Mesendoderm (in vitro differentiated cells): ENCODE measurements at regions not wholly inside any gene's neighbourhood (a gene's known extent, or its start where the extent isn't known, plus 50 kb on each side); places are given as distances from the start of the nearest gene placed in this dataset.

ENCODE experiments used
- DNase-seq: peaks from one replicate; pipeline ENCODE4 v3.0.0; 2013
- H2AK5ac ChIP-seq: 2 replicates; pipeline ENCODE4 v1.6.1; 2013; ENCODE audit warnings: low read length, inconsistent platforms
- H2BK120ac ChIP-seq: 2 replicates; pipeline ENCODE4 v1.6.1; 2013; ENCODE audit warnings: low read depth, mild to moderate bottlenecking, low read length, moderate library complexity, mixed read lengths
- H2BK15ac ChIP-seq: replicated peaks from 2 replicates; pipeline ENCODE4 v1.6.1; 2013; ENCODE audit warnings: low read depth, mild to moderate bottlenecking, moderate library complexity
- H2BK5ac ChIP-seq: 2 replicates; pipeline ENCODE4 v1.6.1; 2013; ENCODE audit warnings: low read length, inconsistent platforms
- H3K18ac ChIP-seq: 2 replicates; pipeline ENCODE4 v1.6.1; 2013; ENCODE audit warnings: mild to moderate bottlenecking, low read length, mixed read lengths
- H3K23ac ChIP-seq: one replicate; pipeline ENCODE4 v1.6.1; 2013; ENCODE audit warnings: low read length
- H3K27ac ChIP-seq: 2 replicates; pipeline ENCODE4 v1.5.1; 2013; ENCODE audit warnings: low read depth, mild to moderate bottlenecking, inconsistent platforms, low read length, moderate library complexity
- H3K27me3 ChIP-seq: 2 replicates; pipeline ENCODE4 v1.6.1; 2013; ENCODE audit warnings: low read length, control low read depth, mild to moderate bottlenecking, inconsistent platforms; ENCODE audit not compliant: insufficient read depth, poor library complexity
- H3K36me3 ChIP-seq: 2 replicates; pipeline ENCODE4 v1.6.1; 2013; ENCODE audit warnings: low read length, inconsistent platforms; ENCODE audit not compliant: control insufficient read depth, insufficient read depth
- H3K4ac ChIP-seq: one replicate; pipeline ENCODE4 v1.6.1; 2013; ENCODE audit warnings: low read depth, mild to moderate bottlenecking, low read length, moderate library complexity
- H3K4me1 ChIP-seq: 2 replicates; pipeline ENCODE4 v1.6.1; 2013; ENCODE audit warnings: low read depth, low read length, inconsistent platforms; ENCODE audit not compliant: control insufficient read depth
- H3K4me2 ChIP-seq: 2 replicates; pipeline ENCODE4 v1.6.1; 2013; ENCODE audit warnings: low read length
- H3K4me3 ChIP-seq: 2 replicates; pipeline ENCODE4 v1.5.1; 2013; ENCODE audit warnings: mild to moderate bottlenecking, low read length
- H3K56ac ChIP-seq: one replicate; pipeline ENCODE4 v1.6.1; 2013; ENCODE audit warnings: low read length
- H3K79me1 ChIP-seq: 2 replicates; pipeline ENCODE4 v1.6.1; 2013; ENCODE audit warnings: low read length, inconsistent platforms
- H3K79me2 ChIP-seq: 2 replicates; pipeline ENCODE4 v1.6.1; 2013; ENCODE audit warnings: mild to moderate bottlenecking, low read length; ENCODE audit not compliant: control insufficient read depth, insufficient read depth
- H3K9ac ChIP-seq: 2 replicates; pipeline ENCODE4 v1.6.1; 2013; ENCODE audit warnings: low read length, inconsistent platforms
- H4K5ac ChIP-seq: one replicate; pipeline ENCODE4 v1.6.1; 2013; ENCODE audit warnings: low read length
- H4K8ac ChIP-seq: one replicate; pipeline ENCODE4 v1.6.1; 2013; ENCODE audit warnings: low read depth, mild to moderate bottlenecking, control low read depth, low read length, moderate library complexity
- WGBS: extraction: QIAGEN DNeasy Blood & Tissue Kit; methylation state at CpG from one replicate; pipeline ENCODE4 v1.1.7; 2013; ENCODE audit warnings: low lambda C conversion rate, missing lambda C conversion rate; ENCODE audit not compliant: insufficient coverage; ENCODE audit errors: extremely low coverage; 5-methylcytosine and 5-hydroxymethylcytosine counted together

DNA sequence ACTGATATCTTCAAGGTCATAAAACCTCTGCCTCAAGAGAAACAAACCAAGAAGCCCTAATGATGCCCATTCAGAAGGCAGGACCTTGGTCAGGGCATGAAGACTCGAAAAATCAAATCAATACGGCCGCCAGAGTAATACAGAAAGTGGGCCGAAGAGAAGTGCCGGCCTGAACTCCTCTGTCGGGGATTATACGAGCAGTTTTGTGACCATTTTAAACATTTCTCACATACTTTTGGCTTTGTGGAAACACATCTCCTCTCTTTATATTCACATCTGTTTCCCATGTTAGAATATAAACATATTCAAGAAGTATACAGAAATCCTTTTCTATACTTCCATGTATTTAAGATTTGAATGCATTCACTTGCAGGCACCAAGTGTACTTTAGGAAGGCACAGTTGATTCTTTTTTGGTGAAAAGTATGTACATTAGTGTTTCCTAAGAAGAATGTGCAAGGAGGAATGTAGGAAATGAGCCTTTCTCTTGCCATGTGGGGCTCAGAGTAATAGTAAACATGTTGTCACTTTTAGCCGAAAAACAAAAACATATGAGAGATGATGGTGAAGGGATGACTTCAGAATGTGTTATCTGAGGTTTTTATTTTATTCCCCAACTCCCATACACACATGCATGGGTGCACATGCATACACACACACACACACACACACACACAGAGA, 707.9 kb upstream of the ID2 start:
- H3K36me3 ChIP-seq = no peaks in the 10 kb centered on the region
- H2BK120ac ChIP-seq = no peak overlapping the region
- no peak overlapping the region for H3K27ac ChIP-seq
- H2AK5ac ChIP-seq = no peak overlapping the region
- no peak overlapping the region for H3K56ac ChIP-seq
- H3K79me2 ChIP-seq = no peaks in the 10 kb centered on the region
- no peaks in the 10 kb centered on the region for H3K4me1 ChIP-seq
- no peak overlapping the region for H3K18ac ChIP-seq
- H3K4me3 ChIP-seq = no peak overlapping the region
- no peak overlapping the region for H4K5ac ChIP-seq
- no peak overlapping the region for H3K4ac ChIP-seq
- H4K8ac ChIP-seq = no peak overlapping the region
- WGBS = no CpG with 5 or more reads among the region's 8 CpGs
- H3K27me3 ChIP-seq = no peaks in the 10 kb centered on the region
- no peak overlapping the region for H2BK15ac ChIP-seq
- H3K23ac ChIP-seq = no peak overlapping the region
- DNase-seq = no peak
- H3K4me2 ChIP-seq = no peak overlapping the region
- H2BK5ac ChIP-seq = no peak overlapping the region
- H3K79me1 ChIP-seq = no peaks in the 10 kb centered on the region
- no peak overlapping the region for H3K9ac ChIP-seq

DNA sequence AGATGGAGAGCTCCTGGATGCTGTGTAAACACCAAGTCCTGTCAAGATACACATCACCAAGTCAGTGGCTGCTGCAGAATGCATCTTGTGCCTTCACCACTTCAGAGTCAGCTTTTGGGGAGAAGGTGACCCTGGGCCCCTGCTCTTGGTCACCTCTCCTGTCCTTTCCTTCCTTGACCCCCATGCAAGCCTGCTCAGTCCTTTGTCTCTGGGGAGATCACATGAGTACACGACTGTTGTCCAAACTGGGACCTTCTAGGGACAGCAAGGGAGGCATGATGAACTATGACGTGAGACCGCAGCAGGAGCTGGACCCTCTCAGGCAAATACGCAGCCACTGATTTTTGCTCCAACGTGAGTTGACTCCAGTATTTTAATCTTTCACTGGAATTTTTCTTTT, 706.9 kb upstream of the ID2 start:
- H4K5ac ChIP-seq = no peak overlapping the region
- no CpG with 5 or more reads among the region's 5 CpGs for WGBS
- no peak for DNase-seq
- H3K79me1 ChIP-seq = no peaks in the 10 kb centered on the region
- H2BK5ac ChIP-seq = no peak overlapping the region
- H3K27me3 ChIP-seq = no peaks in the 10 kb centered on the region
- H2AK5ac ChIP-seq = no peak overlapping the region
- H2BK120ac ChIP-seq = no peak overlapping the region
- no peak overlapping the region for H2BK15ac ChIP-seq
- H3K27ac ChIP-seq = no peak overlapping the region
- no peak overlapping the region for H3K4me2 ChIP-seq
- H3K9ac ChIP-seq = no peak overlapping the region
- no peaks in the 10 kb centered on the region for H3K36me3 ChIP-seq
- no peak overlapping the region for H3K56ac ChIP-seq
- no peak overlapping the region for H3K18ac ChIP-seq
- no peak overlapping the region for H3K4ac ChIP-seq
- no peak overlapping the region for H3K23ac ChIP-seq
- H3K79me2 ChIP-seq = no peaks in the 10 kb centered on the region
- no peaks in the 10 kb centered on the region for H3K4me1 ChIP-seq
- H3K4me3 ChIP-seq = no peak overlapping the region
- no peak overlapping the region for H4K8ac ChIP-seq

DNA sequence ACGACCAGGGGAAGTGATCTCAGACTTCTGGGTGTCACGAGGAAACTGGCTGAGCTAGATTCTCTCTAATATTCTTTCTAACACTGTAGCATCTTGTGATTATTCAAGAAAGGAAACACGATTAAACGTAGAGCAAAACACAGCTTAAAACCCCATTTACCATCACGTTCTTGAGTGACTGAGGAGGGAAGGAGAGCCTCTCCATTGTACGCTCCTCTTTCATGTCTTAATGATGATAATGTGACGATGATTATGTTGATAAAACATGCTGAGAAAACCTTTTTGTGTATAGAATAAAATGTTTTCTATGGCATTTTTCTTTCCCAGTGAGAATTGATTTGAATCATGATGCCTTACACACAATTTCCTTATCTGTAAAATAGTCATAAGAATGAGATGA, 705.6 kb upstream of the ID2 start:
- H4K8ac ChIP-seq = no peak overlapping the region

DNA sequence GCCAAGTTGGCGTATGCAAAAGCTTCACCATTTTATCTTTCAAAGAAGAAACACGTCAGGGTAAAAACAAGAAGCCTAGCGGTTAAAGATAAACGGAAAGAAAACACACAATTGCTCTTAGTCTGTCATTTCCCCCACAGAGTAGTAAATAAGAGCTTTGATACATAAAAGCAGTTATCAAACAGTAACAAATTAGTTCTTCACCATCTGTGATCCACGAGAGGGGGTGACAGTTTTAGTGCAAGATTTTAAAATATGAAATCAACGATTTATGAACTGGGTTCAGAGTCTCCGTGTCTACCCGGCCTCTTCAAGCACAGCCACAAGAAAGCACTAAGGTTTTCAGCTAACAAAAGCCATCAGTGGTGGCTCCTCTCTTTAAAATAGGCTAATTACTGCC, 703.9 kb upstream of the ID2 start:
- no peak overlapping the region for H3K56ac ChIP-seq
- H3K18ac ChIP-seq = no peak overlapping the region
- no peak overlapping the region for H3K27ac ChIP-seq
- H3K4me2 ChIP-seq = no peak overlapping the region
- H3K23ac ChIP-seq = no peak overlapping the region
- DNase-seq = no peak
- no peaks in the 10 kb centered on the region for H3K27me3 ChIP-seq
- H3K9ac ChIP-seq = no peak overlapping the region
- no peak overlapping the region for H2BK15ac ChIP-seq
- H4K5ac ChIP-seq = no peak overlapping the region
- no peak overlapping the region for H2BK120ac ChIP-seq
- H3K4ac ChIP-seq = no peak overlapping the region
- H3K4me1 ChIP-seq = no peaks in the 10 kb centered on the region
- no peak overlapping the region for H2BK5ac ChIP-seq
- no peak overlapping the region for H4K8ac ChIP-seq
- WGBS = no CpG with 5 or more reads among the region's 8 CpGs
- H2AK5ac ChIP-seq = no peak overlapping the region
- H3K79me2 ChIP-seq = no peaks in the 10 kb centered on the region
- no peaks in the 10 kb centered on the region for H3K36me3 ChIP-seq
- H3K4me3 ChIP-seq = no peak overlapping the region
- no peaks in the 10 kb centered on the region for H3K79me1 ChIP-seq

More for the DNA sequence above, 705.6 kb upstream of the ID2 start:
- Histone ChIP-seq H2AK5ac (no peak overlapping the region), H3K79me1 (no peaks in the 10 kb centered on the region), H3K4ac (no peak overlapping the region), H3K4me3 (no peak overlapping the region), H4K5ac (no peak overlapping the region), H3K4me1 (no peaks in the 10 kb centered on the region), H3K23ac (no peak overlapping the region), H2BK5ac (no peak overlapping the region), H3K18ac (no peak overlapping the region), H3K27me3 (no peaks in the 10 kb centered on the region), H2BK15ac (no peak overlapping the region), H3K36me3 (no peaks in the 10 kb centered on the region), H2BK120ac (no peak overlapping the region), H3K79me2 (no peaks in the 10 kb centered on the region), H3K27ac (no peak overlapping the region), H3K9ac (no peak overlapping the region), H3K56ac (no peak overlapping the region), H3K4me2 (no peak overlapping the region)
- WGBS = no CpG with 5 or more reads among the region's 7 CpGs
- no peak for DNase-seq

DNA sequence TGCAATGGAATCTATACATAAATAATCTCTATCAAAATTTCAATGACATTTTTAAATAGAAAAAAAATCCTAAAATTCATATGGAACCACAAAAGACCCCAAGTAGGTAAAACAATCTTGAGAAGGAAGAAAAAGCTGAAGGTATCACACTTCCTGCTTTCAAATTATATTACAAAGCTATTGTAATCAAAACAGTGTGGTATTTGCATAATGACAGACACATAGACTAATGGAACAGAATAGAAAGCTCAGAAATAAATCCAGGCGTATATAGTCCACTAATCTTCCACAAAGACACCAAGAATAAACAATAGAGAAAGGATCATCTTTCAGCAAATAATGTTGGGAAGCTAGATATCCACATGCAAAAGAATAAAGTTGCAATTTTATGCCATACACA, 699.8 kb upstream of the ID2 start:
- Histone ChIP-seq H2BK15ac (no peak overlapping the region), H3K36me3 (no peaks in the 10 kb centered on the region), H3K27me3 (no peaks in the 10 kb centered on the region), H3K4me2 (no peak overlapping the region), H3K23ac (no peak overlapping the region), H3K79me1 (no peaks in the 10 kb centered on the region), H2AK5ac (no peak overlapping the region), H3K27ac (no peak overlapping the region), H3K9ac (no peak overlapping the region), H3K4me3 (no peak overlapping the region), H3K4me1 (no peaks in the 10 kb centered on the region), H3K56ac (no peak overlapping the region), H4K8ac (no peak overlapping the region), H3K4ac (no peak overlapping the region), H3K79me2 (no peaks in the 10 kb centered on the region), H4K5ac (no peak overlapping the region), H3K18ac (no peak overlapping the region), H2BK120ac (no peak overlapping the region), H2BK5ac (no peak overlapping the region)
- WGBS = no CpG with 5 or more reads among the region's 1 CpG
- DNase-seq = no peak

DNA sequence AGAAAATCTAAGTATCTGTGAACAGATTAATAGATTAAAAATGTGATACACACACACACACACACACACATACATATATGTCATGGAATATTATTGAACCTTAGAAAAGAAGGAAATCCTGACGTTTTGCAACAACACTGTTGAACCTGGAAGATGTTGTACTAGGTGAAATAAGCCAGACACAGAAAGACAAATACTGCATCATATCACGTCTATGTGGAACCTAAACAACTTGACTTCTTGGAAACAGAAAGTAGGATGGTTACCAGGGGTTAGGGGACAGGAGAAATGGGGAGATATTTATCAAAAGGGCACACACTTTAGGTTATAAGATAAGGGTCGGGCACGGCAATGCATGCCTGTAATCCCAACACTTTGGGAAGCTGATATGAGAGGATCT, 698.4 kb upstream of the ID2 start:
- WGBS = no CpG with 5 or more reads among the region's 4 CpGs
- H3K27ac ChIP-seq = no peak overlapping the region

More for the DNA sequence above, 698.4 kb upstream of the ID2 start:
- H3K23ac ChIP-seq = no peak overlapping the region
- no peak overlapping the region for H3K9ac ChIP-seq
- no peak overlapping the region for H3K56ac ChIP-seq
- H3K4me1 ChIP-seq = no peaks in the 10 kb centered on the region
- H3K18ac ChIP-seq = no peak overlapping the region
- H2BK5ac ChIP-seq = no peak overlapping the region
- no peak overlapping the region for H4K5ac ChIP-seq
- no peak overlapping the region for H3K4ac ChIP-seq
- no peak overlapping the region for H2BK120ac ChIP-seq
- no peak overlapping the region for H2BK15ac ChIP-seq
- no peaks in the 10 kb centered on the region for H3K79me1 ChIP-seq
- DNase-seq = no peak
- no peaks in the 10 kb centered on the region for H3K36me3 ChIP-seq
- H3K79me2 ChIP-seq = no peaks in the 10 kb centered on the region
- no peak overlapping the region for H3K4me3 ChIP-seq
- no peak overlapping the region for H4K8ac ChIP-seq
- no peak overlapping the region for H3K4me2 ChIP-seq
- no peak overlapping the region for H2AK5ac ChIP-seq
- no peaks in the 10 kb centered on the region for H3K27me3 ChIP-seq
